COR-L47 (cell line): ENCODE measurements at regions not wholly inside any gene's neighbourhood (a gene's known extent, or its start where the extent isn't known, plus 50 kb on each side); places are given as distances from the start of the nearest gene placed in this dataset.
"Not testable (repeated sequence)": the region's sequence is repeated elsewhere in the genome, so short reads cannot be mapped to it uniquely, and the experiment has no call there.

Experiments
- DNase-seq: peaks from one replicate; lab custom pipeline; 2025; lab: John Stamatoyannopoulos, UW

DNA sequence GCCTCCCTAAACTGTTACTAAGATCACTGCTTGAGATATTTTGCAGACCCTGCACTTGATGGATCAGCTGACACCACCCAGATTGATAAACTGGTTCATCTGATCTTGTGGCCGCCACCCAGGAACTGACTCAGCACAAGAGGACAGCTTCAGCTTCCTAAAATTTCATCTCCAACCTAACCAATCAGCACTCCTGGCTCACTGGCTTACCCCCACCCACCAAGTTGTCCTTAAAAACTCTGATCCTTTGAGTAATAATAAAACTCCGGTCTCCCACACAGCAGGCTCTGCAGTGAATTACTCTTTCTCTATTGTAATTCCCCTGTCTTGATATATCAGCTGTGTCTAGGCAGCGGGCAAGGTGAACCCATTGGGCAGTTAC, 174.8 kb downstream of the UTP18 start:
- DNase-seq: no peak

DNA sequence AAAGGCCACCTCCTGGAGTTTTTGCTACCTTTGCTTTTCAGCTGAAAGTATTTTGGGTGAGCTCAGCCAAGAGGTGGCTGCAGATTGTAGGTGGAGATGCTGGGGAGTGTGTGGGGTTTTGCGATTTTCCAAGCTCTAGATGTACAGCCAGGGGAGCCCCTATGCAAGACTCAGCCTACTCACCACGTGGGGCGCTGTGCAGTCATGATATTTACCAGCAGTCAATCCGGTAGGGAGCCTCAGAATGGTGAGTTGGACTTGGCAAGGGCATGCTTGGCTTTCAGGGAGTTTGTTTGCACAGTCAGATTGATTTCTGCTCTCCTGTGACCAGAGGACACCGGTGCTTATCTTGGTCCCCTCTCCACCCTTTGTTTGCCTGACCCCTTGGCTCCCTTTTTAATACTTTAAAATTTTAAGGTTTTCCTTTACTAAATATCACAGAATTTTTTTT, 175.3 kb downstream of the UTP18 start:
- DNase-seq: peak; percentile 82

DNA sequence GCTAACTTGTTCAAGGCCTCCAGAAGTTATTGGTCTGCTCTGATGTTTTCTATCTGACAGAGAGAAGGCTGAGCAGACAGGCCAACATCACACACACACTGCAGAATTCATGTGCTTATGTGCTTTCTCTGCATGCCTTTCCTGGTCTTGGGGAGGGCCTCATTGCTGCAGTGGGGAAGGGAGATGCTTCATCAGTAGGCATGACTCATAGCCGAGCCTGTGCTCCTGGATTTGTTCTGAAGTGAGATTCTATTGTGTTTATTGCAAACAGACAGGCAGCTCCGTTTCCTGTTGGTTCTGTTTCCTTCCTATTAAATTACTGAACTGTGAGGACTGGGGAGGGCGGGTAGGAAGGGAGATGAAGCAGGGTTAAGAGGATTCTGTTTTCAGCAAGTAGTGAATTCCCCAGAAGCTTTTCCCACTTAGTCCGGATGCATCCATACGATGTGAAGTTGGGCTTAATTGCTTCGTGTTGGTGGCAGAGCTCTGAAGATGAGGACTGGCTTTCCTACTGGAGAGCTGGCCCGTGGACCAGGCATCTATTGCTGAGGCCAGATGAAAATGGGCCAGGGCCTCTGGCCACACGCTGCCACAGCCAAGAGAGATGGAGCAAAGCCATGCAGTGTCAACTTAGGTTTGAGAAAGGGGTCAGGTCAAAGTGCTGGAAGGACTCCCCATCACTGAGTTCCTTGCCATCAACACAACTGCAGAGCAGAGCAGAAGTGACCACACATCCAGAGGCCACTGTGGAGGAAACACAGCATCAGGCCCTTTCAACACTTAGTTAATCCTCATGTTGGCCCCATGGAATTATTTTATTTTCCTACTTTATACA, 179.3 kb downstream of the UTP18 start:
- no peak for DNase-seq

DNA sequence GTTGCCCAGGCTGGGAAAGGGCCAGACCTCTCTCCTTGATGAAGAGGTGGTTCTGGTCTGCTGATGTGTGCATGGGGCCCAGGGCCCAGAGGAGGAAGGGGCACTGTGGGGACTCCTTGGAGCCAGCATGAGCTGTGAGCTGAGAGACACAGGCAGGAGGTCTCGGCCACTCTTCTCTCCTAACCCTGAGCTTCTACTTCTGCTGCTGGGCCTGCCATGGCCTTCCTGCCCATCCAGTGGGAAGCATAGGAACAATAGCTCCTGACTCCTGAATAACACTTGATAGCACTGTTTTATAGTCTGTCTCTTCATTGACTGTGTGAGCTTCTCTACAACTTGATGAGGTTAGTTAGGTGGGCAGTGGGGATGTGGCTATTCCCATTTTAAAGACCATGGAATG, 181.1 kb downstream of the UTP18 start:
- DNase-seq: no peak

DNA sequence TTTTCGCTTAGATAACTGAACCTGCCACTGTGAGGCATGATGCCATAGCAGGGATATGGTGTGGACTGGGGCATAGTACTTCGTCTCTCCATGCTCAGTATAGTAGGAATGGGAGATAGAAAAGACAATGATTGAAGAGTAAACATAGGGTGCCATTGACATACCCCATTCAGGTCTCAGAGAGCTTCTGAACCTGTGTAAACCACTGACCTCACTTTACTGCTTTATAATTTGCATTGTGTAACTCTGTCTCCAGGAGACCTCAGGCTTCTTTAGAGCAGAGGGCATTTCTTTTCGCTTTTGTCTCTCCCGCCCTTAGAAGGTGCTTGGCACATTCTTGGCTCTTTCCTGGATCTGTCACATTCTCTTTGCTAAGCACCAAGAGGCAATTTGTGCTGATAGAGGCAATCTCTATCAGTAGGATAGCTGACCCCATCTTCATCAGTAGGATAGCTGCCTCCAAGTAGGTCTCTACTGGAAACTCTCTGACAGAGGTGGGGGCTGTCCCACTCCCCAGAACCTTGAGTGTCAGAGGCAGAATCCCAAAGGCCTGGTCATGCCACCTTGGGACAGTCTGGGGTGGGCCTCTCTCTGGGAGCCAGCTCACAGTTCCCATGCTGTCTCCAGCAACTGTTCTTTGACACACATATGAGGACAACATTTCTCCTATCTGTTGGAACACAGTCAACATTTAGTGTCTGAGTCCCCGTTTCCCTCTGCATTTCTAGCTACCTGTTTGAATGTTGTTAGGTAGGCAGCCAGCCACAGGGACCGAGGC, 181.9 kb downstream of the UTP18 start:
- DNase-seq: no peak

DNA sequence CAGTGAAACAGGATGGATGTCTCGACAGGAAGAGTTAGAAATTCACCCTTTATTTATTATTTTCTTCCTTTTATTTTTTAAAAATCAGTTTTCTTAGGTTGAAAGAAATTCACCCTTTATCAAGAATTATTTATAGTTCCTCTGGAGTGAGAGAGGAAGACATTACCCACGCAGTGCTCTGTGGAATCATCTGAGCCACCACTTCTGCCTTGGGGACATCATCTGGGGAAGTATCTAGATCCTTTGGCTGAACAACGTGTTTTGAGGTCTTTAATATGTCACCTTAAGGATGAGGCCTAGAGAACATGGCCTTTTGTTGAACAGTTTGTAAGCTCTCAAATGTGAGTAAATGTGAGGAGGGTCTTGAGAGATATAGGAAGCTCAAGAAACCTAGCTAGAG, 183.3 kb downstream of the UTP18 start:
- DNase-seq: no peak

DNA sequence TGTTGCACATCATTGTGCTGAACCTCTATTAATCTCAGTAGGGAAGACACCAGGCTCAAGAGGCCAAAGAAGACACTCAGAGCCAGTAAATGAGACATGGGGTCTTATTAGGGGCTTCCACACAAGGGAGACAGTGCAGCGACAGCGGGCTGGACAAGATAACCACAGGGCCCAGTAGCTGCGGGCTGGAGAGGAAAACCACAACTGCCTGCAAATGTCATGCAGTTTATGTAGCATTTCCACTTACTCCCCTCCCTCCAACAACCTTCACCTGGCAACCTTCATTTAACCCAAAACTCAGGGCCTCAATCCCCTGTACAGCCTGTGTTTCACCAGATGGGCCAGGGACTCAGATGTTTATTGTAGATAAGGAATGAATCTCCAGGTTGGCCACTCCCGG, 185.6 kb downstream of the UTP18 start:
- no peak for DNase-seq

DNA sequence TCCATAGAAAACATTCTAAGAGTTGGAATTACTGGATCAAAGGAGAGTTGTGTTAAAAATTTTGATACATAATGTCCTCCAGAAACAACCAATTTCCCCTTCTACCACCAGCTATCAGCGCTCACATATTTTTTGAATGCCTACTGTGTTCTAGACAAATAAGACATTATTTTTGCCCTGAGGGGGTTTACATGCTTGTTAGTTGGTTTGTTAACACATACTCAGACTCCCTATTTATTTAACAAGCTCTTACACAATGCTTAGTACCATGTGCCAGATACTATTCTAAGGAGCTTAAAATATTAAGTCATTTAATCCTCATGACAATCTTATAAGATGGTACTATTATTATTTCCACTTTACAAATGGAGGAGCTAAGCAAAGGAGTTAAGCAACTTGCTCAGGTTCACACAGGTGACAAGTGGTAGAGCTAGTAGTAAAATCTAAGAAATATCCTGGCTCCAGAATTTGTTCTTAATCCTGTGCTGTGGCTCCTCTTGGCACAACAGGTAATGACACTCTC, 194.2 kb downstream of the UTP18 start:
- DNase-seq: no peak

DNA sequence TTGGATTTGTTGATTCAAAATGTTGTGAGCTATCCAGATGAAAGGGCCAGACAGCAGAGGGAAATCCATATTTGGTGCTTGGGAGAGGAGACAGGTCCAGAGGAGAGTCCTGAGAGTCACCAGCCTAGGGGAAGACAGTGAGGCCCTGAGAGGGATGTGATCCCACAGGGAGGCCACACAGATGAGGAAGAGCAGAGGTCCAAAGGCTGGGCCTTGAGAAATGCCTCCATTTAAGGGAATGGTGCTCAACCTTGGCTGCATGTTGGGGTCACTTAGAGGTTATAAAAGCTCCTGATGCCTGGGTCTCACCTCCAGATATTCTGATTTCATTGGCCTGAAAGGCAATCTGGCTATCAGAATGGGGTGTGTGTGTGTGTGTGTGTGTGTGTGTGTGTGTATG, 194.9 kb downstream of the UTP18 start:
- no peak for DNase-seq

DNA sequence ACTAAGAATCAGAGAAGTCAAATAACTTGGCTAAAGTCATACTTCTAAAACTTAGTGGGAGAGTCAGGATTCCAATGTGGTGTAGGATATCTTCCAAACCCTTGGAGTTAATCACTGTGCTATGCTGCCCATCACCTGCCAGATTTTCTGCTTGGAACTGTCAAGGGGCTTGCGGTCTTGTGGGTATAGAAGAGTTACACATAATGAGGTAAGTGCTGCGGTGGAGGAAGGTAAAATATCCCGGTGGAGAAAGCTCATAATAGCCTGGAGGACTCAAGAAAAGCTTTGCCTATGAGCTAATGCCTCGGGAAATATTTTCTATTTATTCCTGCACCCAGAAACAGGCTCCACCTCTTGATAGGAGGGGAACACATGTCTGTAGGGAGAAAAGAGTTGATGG, 195.6 kb downstream of the UTP18 start:
- no peak for DNase-seq

DNA sequence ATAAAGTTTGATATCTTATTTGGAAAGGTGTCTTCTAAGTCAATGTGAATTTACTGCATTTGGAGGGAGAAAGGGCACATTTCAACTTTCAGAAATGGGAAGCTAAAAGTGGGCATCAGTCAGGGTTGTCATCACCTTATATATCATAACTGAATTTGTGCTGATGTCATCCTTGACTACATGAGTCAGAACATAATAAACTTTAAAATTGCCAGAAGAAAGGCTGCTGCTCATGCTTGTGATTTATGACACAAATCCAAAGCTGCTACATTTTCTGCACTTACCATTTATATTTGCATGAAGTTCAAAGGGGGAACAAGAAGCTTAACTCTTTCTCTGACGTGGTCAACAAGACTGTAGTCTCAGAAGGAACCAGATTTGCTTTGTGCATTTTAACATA, 196.6 kb downstream of the UTP18 start:
- no peak for DNase-seq

DNA sequence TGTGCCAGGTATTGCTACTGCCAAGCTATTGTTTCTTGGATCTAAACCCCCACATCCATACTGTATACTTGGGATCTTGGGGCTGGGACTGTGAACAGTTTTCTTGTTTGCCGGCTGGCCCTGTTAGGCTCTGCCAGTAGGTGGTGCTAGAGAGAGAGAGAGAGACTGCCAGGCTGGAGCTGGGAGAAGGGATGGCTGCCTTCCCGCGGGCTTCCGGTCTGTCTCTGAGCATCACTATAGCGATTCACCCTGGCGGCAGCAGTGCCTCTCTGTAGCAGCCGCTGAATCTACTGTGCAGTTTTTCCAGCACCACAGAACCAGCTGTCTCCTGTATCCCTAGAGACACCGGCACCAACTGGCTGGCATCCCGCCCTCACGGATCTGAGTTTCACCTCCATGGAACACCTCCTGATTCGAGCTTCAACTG, 201.2 kb downstream of the UTP18 start:
- DNase-seq: peak; percentile 64

DNA sequence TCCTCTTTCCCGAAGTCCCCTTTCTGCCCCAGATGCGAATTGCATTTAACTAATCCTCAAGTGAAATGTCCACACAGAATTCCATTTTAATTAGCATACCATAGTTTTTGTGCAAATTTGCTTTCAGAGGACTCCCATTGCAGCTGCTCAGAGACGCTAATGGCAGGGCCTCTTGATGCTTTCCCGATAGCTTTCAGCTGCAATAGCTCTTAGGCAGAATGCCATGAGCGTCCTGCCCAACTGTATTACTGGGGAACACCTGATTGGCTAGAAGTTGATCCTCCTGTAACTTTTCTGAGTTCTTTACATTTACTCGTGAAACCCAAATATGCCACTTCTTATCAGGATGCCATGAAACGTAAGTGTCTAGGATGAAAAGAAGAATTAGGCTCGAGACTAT, 203.0 kb downstream of the UTP18 start:
- DNase-seq: no peak

DNA sequence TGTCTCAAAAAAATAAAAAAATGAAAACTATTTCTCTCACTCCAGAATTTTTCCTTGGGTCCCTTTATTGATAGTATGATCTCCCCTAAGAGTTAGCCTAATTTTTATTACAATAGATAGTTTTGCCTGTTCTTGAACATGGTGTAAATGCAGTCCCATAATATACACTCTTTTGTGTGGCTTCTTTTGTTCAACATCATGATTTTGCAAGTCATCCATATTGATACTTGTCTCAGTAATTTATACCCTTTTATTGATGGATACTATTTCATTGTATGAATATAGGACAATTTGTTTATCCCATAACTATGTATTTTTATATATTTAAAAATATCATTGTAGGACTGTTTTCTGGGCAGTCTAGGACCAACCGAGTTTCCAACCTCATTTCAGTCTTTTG, 207.0 kb downstream of the UTP18 start:
- DNase-seq: no peak

DNA sequence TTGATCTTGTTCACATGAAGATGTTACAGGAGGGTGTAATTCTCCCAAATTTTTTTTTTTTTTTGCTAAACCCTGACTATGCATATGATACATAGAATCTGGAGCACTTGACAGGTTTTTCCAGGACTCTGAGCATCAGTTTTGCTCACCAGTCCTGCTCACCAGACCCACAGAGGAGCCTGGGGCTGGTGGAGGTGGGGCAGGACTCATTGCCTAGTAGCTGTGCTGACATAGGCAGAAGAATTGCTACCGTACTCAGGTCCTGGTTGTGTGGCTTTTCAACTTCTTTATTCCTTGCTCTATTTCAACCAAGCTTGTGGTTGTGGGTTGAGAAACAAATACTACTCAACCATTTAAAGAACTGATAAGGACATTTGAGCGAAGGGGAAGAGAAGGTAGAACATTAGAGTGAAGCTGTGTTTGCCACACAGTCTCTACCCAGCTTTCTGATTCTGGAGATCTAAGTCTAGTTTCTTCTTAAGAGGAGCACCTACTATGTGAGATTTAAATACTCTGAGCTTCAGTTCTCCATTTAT, 212.4 kb downstream of the UTP18 start:
- no peak for DNase-seq

DNA sequence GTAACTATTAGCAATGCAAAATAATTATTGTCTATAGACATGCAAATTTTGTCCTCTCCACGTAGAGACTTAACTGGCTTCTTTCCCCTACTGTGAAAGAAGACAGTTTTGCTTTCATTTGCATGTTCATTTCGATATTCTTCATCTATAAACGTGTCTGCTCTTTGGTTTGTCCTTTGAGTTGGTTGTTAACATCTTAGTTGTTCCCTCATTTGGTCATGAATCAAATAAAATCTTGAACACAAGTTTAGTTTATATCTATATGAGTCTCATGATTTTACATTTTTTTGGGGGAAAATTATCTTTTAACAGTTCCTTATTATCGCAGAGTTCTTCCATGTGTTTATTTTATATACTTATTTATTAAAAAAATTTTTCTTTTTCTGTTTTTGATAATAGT, 214.4 kb downstream of the UTP18 start:
- no peak for DNase-seq

DNA sequence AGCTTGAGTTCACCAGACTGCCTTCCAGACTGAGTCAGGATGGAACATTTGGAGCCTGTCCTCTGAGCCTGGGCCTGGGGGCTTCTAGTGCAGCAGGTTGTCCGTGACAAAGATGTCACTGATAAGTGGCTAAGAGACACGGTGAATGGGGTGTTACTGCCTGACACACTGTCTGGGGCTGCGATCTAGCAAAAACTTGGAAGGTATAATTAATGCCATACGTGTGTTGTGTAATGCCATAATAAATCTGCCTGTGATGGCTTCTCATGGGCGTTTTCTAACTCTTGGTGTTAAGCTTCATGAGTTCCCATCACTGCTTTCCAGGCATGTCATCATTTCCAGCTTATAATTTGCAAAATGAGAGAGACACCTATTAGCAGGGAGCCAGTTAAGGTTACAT, 215.4 kb downstream of the UTP18 start:
- DNase-seq: no peak

DNA sequence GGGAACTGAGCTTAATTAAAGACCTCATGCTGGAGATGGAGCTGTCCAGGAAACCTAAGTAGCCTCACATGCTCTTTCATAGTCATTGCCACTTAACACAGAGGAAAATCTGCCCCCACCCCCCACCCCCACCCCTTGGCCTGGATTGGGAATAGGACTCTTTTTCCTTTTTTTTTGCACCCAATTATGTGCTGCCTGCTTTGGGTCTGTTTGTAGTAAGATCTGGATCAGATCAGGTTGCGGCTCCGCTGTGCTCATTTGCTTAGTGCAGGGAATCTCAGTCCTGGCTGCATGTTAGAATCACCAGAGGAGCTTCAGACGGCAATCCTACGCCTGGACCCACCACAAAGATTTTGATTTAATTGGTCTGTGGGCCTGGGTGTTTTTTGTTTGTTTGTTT, 219.0 kb downstream of the UTP18 start:
- no peak for DNase-seq

DNA sequence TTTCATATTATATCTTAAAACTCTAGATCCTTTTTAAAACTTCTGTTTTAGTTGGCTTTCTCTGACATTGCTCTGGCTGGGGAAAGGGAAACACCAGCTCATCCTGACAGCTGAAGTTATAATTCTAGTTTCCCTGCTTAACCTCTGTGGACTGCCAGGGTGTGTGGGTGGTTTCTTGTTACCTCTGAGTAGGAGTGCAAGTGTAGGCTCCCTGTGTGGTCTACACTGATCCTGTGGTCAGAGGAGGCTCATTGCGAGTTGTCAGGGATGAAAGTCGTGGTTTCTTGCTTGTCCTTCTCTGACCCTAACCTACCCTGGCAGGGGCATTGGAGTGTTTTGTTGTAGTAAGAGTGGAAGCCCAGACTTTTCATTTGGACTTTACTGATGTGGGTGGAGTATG, 221.0 kb downstream of the UTP18 start:
- DNase-seq: no peak

DNA sequence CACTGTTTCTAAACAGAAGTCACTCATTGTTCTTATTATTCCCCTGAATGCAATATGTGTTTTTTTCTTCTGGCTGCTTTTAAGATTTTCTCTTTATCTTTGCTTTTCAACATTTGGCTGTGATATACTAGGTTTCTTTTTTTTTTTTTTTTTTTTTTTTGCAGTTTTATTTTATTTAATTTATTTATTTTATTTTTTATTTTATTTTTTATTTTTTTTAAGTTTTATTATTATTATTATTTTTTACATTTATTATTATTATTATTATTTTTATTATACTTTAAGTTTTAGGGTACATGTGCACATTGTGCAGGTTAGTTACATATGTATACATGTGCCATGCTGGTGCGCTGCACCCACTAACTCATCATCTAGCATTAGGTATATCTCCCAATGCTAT, 221.9 kb downstream of the UTP18 start:
- DNase-seq: not testable (repeated sequence)

DNA sequence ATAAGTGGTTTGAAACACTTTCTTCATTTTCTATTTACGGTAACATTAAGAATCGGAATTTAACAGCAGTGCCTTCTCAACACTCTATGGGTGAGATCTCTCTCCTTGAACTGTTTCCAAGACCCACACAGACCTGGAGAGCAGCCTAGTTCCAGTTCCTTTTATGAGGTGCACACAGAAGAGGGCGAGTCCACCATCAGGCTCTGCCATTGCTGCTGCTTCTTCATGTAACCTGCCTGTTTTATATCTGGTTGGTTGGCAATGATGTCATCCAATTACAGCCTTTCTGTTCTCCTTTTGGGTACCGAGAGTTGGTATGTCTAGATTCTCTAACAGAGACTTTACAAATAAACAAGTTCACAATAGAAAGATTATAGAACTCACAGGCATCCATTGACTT, 225.7 kb downstream of the UTP18 start:
- no peak for DNase-seq

DNA sequence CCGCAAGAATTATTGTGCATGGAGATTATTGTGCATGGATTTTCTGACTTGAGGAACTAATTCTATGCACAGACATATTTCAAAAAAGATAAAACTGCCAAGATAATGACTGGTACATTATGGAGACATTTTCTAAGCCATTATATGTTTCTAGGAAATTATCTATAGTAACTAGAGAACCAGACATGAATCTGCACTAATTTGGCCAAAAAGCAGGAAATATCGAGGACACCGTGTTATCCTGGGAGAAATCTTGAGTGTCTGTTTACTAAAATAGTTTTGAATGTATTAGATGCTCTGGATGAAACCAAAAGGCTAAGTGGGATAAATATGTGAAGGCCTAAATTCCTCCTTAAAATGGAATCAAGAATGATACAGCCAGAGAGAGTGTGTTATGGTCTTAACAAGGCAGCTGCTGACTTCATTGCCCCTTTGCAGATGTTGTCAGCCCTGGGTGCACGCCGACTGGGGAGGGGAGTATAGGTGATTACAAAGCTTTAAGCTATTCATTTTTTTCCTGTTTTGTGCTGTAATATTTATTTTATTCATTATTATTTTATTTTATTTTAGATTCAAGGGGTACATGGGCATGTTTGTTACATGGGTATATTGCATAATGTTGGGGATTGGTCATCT, 226.7 kb downstream of the UTP18 start:
- DNase-seq: no peak
